ENCODE measurements at regions not wholly inside any gene's neighbourhood (a gene's known extent, or its start where the extent isn't known, plus 50 kb on each side); places are given as distances from the start of the nearest gene placed in this dataset.

- ChIA-PET POLR2A (no interaction called here), CTCF (no interaction called here)
- Histone ChIP-seq H3K4me1 (ENCODE audit: control insufficient read depth, insufficient read depth, low read length) (no peaks in the 10 kb centered on the region), H3K4me3 (ENCODE audit: low read depth in 2 of 2, low read length in 2 of 2) (no peak overlapping the region), H3K36me3 (ENCODE audit: control insufficient read depth, insufficient read depth, low read length) (no peaks in the 10 kb centered on the region), H3K27me3 (ENCODE audit: control insufficient read depth, insufficient read depth, low read length) (no peaks in the 10 kb centered on the region), H3K27ac (ENCODE audit: low read length) (no peak overlapping the region), H3K9me3 (ENCODE audit: control insufficient read depth, insufficient read depth, low read depth, low read length) (no peaks in the 10 kb centered on the region)
- no peak for ATAC-seq
- in situ Hi-C loops (cut with HindIII; ENCODE audit: low pct_unique_long_range_greater_than_20kb, low sequenced_read_pairs): no loop called here
- TF ChIP-seq REST (IDR thresholded peaks at IDR 0.05; ENCODE audit: insufficient read depth in 1 of 2, low read depth in 2 of 2, low read length in 1 of 2) (no peak), SIN3A (IDR thresholded peaks at IDR 0.05; ENCODE audit: borderline replicate concordance, insufficient read depth, low read depth, low read length) (no peak), POLR2AphosphoS5 (IDR thresholded peaks at IDR 0.05; ENCODE audit: low read depth, low read length) (no peak), CTCF (IDR thresholded peaks at IDR 0.05) (no peak), TCF7L2 (IDR thresholded peaks at IDR 0.05; ENCODE audit: low read depth, low read length) (no peak)
- BruUV-seq (replicated peaks): no TSS peak
- intact Hi-C loops (cut with micrococcal nuclease; ENCODE audit: unreplicated experiment): no loop called here
- DNase-seq (ENCODE audit: low read depth, low spot score): no peak
Observed at GRCh38 chr13:22110368-22110767, 439.5 kb downstream of the FGF9 start.

GRCh38 chr13:22111152-22111783 is 440.4 kb downstream of the FGF9 start:
- CTCF ChIA-PET: no interaction called here
- POLR2A ChIA-PET: no interaction called here
- ATAC-seq (no peak), DNase-seq (ENCODE audit: low read depth, low spot score) (no peak)
- no TSS peak for BruUV-seq (replicated peaks)
- Histone ChIP-seq H3K4me3 (ENCODE audit: low read depth in 2 of 2, low read length in 2 of 2) (no peak overlapping the region), H3K4me1 (ENCODE audit: control insufficient read depth, insufficient read depth, low read length) (no peaks in the 10 kb centered on the region), H3K27me3 (ENCODE audit: control insufficient read depth, insufficient read depth, low read length) (no peaks in the 10 kb centered on the region), H3K36me3 (ENCODE audit: control insufficient read depth, insufficient read depth, low read length) (no peaks in the 10 kb centered on the region), H3K27ac (ENCODE audit: low read length) (no peak overlapping the region), H3K9me3 (ENCODE audit: control insufficient read depth, insufficient read depth, low read depth, low read length) (no peaks in the 10 kb centered on the region)
- intact Hi-C loops (cut with micrococcal nuclease; ENCODE audit: unreplicated experiment): no loop called here
- in situ Hi-C loops (cut with HindIII; ENCODE audit: low pct_unique_long_range_greater_than_20kb, low sequenced_read_pairs): no loop called here
- TF ChIP-seq SIN3A (IDR thresholded peaks at IDR 0.05; ENCODE audit: borderline replicate concordance, insufficient read depth, low read depth, low read length): no peak
- TF ChIP-seq CTCF (IDR thresholded peaks at IDR 0.05): no peak
- no peak for TF ChIP-seq TCF7L2 (IDR thresholded peaks at IDR 0.05; ENCODE audit: low read depth, low read length)
- TF ChIP-seq POLR2AphosphoS5 (IDR thresholded peaks at IDR 0.05; ENCODE audit: low read depth, low read length): no peak
- no peak for TF ChIP-seq REST (IDR thresholded peaks at IDR 0.05; ENCODE audit: insufficient read depth in 1 of 2, low read depth in 2 of 2, low read length in 1 of 2)
